Medulla oblongata (tissue), 1 donor: ENCODE measurements at regions not wholly inside any gene's neighbourhood (a gene's known extent, or its start where the extent isn't known, plus 50 kb on each side); places are given as distances from the start of the nearest gene placed in this dataset.
"Not testable (repeated sequence)": the region's sequence is repeated elsewhere in the genome, so short reads cannot be mapped to it uniquely, and the experiment has no call there.

Experiments used
- DNase-seq: peaks from one replicate; pipeline ENCODE4 v3.0.0-alpha.2; 2015; ENCODE audit errors: extremely low spot score

- no peak for DNase-seq
Measured at GRCh38 chr3:31285833-31286486, 246.8 kb upstream of the STT3B start.

DNA sequence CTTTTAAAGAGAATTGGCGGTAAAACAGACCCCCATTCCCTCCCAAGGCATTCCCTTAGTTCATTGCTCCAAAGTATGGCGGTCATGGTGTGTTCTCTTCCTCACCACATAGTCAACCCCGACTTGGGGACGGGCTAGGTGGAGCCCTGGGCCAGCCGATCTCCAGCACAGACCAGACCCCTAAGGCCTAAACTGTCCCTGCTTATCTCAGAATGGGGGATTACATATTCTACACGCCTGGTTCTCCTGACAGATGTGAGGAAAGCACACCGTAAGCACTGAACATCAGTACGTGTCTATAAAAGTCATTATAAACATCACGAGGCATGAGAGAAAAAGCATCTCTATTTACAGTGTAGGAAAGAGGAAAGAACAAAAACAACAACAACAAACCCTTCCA lies 244.5 kb upstream of the STT3B start:
- DNase-seq, result no peak

DNA sequence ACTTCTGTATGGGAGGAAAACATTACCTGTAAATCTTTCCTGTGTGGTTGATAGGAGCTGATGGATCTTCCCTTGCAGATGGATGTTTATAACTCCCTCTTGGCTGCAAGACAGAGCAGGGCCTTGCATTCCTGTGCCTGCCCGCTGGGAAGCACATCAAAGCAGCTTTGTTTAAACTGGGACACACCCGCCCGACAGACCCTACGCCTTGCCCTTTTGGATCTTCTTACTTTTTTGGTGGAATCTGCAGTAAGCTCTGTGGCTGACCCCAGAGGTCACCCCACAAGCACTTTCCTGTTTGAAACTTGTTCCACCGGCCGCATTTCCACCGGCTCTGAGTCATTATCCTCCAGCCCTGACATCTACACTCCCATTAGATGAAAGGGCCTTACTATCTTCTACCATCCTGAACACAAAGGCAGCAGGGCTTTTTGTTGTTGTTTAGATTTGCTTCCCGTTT lies 244.1 kb upstream of the STT3B start:
- DNase-seq, result peak; percentile 10

DNA sequence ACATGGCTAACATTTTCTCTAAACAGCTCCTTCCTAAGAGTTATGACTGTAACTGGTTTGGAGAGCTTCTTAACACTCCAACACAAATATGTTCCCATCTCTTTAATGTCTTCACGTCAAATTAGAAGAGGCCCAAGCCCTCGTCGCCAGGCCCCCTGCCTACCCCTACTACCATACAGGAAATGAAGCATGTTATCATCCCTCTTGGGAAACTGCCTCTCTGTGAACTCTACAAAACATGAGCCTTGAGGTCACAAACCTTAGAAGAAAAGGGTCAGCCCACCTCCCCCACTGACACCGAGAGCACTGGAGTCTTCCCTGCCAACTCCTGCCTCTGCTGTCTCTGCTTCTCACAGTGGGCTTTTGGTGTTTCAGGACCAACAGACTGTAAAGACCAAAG lies 243.1 kb upstream of the STT3B start:
- DNase-seq, result no peak

- no peak for DNase-seq
Measured at GRCh38 chr3:31290046-31290445, 242.7 kb upstream of the STT3B start.

- DNase-seq, result no peak
Measured at GRCh38 chr3:31291818-31292217, 240.9 kb upstream of the STT3B start.

DNA sequence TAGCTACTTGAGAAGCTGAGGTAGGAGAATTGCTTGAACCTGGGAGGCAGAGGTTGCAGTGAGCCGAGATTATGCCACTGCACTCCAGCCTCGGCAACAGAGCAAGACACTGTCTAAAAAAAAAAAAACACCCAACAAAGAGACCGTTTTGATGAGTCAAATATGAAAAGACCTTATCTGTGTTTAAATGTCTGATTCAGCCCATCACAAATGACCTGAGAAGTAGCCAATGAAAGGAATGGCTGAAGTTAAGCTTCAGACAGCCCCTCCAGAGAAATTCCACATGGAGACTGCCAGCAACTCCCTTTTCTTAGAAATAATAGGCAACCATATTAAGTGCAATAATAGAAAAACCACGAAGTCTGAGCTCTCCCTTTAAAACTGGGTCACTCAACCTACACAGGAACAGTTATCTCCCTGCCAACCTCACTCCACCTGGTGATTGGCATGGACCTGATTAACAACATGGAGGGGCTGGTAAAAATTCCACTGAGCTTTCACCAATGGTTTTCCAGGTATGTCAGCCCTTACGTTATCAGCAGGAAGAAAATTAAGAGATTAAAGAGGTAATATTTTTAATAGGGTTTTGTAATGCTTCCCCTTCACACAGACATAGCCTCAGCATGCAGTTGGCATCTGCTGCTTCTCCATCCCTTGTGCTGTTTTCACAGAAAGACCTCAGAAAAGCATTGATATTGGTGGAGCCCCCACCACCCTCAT lies 238.1 kb upstream of the STT3B start:
- DNase-seq, result no peak

- DNase-seq, result no peak
Measured at GRCh38 chr3:31295150-31295765, 237.5 kb upstream of the STT3B start.

- no peak for DNase-seq
Measured at GRCh38 chr3:31297726-31298298, 234.9 kb upstream of the STT3B start.

DNA sequence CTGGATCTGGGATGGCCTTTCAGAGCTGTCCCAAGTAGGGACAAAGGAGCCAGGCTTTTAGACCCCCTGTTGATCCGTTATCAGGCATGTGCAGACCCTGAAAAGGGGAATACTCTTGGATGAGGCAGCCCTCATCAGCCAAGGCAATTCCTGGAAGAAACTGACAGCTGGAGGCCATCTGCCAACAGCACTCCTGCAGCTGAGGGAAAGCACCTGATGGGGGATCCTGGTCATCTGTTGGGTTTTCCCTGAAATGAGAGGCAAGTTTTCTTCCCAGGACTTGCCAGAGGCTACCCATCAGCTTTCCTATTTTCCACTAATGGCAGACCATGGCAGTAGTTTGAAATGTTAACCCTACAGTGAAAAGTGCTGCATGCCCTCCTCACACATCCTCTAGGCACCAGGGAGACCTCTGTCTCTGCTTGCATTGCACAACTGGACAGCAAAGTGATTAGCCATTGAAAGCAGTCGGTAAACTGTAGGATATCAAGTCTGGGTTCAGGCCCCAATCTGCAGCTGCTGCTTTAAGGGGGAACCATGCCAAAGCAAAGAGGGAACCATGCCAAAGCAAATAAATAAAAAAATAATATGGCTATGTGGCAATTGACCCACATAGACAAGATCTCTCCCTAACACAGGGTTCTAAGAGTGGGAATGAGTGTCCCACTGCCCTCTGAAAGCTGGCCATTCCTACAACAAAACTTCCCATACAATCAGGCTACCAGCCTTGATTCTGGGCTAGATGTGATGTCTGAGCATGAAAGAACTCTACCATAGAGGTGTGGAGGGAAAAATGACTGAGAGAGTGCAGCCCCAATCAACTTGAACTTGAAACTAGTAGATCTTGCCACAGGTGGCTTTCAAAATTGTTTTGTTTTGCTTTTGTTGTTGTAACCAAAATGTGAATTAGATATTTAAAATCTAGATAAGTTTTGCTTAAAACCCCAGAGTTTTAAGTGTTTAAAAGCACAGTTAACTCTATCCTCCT lies 232.0 kb upstream of the STT3B start:
- no peak for DNase-seq

- DNase-seq, result no peak
Measured at GRCh38 chr3:31302343-31302742, 230.4 kb upstream of the STT3B start.

GRCh38 chr3:31305340-31305739 lies 227.4 kb upstream of the STT3B start:
- peak; percentile 21 for DNase-seq

DNA sequence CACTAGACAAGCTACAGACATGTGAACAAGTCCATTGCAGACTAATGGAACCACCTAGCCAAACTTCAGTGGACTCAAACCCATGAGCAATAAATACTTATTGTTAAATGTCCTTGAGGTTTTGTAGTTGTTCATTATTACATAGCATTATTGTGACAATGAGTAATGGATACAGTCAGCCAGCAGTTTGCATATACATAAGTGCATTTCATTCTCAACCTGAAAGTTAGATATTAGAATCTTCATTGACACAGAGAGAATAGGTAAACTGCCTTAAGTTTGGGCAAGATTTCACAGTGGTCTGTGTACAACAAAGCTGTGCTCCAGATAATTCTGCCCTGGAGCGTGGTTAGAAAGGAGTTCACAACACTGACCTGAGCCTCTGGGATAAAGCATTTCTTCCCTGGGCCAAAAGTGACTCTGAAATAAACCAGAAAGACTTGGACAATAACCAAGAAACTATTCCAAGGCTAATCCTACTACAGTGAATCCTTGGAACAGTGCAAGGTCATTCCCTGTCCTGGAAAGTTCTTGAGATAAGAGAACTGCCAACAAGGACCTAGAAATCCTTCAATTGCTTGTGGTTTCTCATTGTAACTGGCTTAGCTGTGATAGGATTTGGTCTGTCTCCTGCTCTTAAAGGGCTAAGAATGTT lies 225.5 kb upstream of the STT3B start:
- DNase-seq, result no peak

DNA sequence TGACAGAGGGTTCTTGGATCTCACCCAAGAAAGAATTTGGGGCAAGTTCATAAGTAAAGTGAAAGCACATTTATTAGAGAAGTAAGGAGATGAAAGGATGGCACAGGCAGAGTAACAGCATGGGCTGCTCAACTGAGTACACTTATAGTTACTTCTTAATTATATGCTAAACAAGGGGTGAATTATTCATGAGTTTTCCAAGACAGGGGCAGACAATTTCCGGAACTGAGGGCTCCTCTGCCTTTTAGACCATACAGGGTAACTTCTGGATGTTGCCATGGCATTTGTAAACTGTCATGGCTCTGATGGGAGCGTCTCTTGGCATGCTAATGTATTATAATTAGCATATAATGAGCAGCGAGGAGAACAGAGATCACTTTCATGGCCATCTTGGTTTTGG lies 221.2 kb upstream of the STT3B start:
- no peak for DNase-seq

DNA sequence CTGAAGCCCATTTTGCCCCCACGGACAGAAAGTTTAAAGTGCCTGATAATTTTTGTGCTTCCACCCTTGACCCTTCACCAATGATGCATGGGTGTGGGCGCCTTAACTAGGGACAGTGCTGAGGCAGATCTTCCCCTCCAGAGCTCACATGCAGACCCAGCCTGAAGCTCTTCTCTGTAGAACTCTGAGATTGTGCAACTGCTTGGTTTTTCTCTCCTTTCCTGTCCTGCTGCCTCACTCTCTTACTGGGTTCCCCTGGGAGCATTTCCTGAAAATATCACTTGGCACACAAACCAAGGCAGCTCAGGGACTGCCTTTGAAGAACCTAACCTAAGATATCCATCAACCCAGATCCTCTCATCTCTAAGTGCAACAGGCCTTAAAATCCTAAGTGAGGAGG lies 220.3 kb upstream of the STT3B start:
- no peak for DNase-seq

DNA sequence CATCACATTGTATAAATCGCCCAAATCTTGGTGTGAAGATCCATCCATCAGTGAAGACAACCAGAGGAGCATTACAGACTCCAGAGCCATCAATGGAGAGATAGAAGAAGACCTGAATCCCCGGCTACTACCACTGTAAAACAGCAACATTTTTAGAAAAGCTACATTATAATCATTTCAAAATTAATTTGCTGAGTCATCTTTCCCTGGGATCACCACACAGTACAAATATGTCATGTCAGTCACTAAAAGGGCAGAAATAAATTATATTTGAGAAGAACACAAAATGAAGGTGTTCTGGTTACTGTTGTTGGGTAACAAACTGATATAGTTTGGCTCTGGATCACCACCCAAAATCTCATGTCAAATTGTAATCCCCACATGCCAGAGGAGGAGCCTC lies 218.5 kb upstream of the STT3B start:
- DNase-seq, result no peak

- DNase-seq, result no peak
Measured at GRCh38 chr3:31319332-31319731, 213.4 kb upstream of the STT3B start.

DNA sequence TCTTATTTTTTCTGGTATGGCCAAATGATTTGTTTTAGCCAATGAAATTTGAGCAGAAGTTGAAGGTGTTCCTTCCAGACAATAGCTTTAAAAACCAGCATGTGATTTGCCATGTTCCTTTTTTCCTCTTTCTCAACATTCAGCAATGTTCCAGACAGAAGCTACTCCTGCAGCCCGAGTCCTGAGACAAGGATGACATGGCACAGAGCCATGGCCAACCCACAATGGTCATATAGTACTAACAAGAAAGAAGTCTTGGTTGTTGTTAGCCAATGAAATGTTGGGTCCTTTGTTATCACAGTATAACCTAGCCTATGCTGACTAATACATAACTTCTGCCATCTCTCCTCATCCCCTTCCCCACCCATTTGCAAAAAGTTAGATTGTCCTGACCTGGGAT lies 211.1 kb upstream of the STT3B start:
- DNase-seq, result no peak

- DNase-seq, result no peak
Measured at GRCh38 chr3:31322460-31322859, 210.3 kb upstream of the STT3B start.

DNA sequence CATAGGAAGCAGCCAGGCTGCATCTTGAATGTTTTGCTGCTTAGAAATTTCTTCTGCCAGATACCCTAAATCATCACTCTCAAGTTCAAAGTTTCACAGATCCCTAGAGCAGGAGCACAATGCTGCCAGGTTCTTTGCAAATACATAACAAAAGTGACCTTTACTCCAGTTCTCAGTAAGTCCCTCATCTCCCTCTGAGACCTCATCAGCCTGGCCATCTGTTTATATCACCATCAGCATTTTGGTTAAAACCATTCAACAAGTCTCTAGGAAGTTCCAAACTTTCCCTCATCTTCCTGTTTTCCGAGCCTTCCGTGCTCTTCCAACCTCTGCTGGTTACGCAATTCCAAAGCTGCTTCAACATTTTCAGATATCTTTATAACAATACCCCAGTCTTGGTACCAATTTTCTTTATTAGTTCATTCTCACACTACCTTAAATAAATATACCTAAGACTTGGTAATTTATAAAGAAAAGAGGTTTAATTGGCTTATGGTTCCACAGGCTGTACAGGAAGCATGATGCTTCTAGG lies 204.8 kb upstream of the STT3B start:
- not testable (repeated sequence) for DNase-seq

- DNase-seq, result no peak
Measured at GRCh38 chr3:31331278-31331677, 201.4 kb upstream of the STT3B start.
